Fibroblast of villous mesenchyme (primary cell): ENCODE measurements at regions not wholly inside any gene's neighbourhood (a gene's known extent, or its start where the extent isn't known, plus 50 kb on each side); places are given as distances from the start of the nearest gene placed in this dataset.
"Not testable (repeated sequence)": the region's sequence is repeated elsewhere in the genome, so short reads cannot be mapped to it uniquely, and the experiment has no call there.

ENCODE experiments used
- DNase-seq: peaks from one replicate; pipeline ENCODE4 v3.0.0-alpha.2; 2010; ENCODE audit warnings: low read depth
- H3K4me3 ChIP-seq: 2 replicates; pipeline ENCODE4 v1.5.1; 2011; ENCODE audit warnings: low read depth, mild to moderate bottlenecking, low read length
- CTCF ChIP-seq: IDR thresholded peaks from 2 replicates; pipeline ENCODE4 v1.5.1; 2012; ENCODE audit warnings: low read depth, mild to moderate bottlenecking, low read length; ENCODE audit not compliant: insufficient read depth

DNA sequence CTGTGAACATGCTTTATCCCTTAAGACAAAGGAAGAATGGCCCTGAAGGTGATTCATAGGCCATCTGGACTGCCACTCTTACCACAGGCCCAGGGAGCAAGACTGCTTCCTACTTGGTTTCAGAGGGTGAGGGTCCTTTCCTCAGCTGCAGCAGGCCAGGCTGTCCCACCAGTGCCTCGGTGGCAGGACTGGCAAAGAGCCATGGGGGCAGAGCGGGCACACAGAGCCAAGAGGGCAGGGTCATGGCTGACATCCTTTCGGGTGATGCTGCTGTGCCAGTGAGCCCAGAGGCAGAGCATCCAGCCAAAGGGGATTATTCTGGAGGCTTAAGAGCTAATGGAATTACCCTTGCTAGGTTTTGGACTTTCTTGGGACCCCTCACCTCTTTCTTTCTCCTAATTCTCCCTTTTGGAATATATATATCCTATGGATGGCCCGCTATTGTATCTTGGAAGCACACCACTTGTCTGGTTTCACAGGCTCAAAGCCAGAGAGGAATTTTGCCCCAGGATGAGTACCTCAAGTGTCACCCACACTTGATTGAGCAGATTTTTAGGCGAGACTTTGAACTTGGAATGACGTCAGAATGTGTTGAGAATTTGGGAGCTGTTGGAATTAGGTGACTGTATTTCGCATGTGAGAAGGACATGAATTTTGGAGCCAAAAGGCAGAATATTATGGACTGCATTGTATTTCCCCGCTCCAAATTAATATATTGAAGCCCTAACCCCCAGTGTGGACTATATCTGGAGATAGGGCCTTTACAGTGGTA, 180.6 kb downstream of the BARX1 start:
- no peak overlapping the region for H3K4me3 ChIP-seq
- DNase-seq, result no peak
- no peak for TF ChIP-seq CTCF

GRCh38 chr9:93771276-93771675, 183.9 kb downstream of the BARX1 start:
- TF ChIP-seq CTCF, result no peak

DNA sequence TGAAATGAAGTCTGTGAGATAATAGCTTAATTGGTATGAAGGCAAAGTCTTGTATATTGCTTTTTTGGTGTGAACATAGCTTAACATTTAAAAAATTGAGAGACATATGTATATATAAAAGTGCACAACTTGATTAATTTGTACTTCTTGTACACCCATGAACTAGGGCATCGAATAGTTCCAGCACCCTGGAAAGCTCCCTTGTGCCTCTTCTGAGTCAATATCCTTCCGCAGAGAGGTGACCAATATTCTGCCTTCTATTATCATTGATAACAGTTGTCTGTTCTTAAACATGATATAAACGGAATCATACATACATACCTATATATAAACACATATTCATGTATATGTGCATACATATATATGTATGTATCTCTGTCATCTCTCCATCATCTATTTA, 185.4 kb downstream of the PHF2 start:
- no peak overlapping the region for H3K4me3 ChIP-seq

More at GRCh38 chr9:93771276-93771675, 183.9 kb downstream of the BARX1 start:
- no peak overlapping the region for H3K4me3 ChIP-seq
- DNase-seq, result no peak

DNA sequence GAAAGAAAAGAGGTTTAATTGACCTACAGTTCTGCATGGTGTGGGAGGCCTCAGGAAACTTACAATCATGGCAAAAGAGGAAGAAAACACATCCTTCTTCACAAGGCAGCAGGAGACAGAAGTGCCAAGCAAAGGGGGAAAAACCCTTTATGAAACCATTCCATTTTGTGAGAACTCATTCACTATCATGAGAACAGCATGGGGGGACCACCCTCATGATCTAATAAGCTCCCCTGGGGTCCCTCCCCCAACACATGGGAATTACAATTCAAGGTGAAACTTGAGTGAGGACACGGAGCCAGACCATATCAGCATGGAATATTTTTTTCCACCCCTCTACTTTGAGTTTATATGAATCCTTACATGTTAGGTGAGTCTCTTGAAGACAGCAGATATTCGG, 173.7 kb downstream of the PHF2 start:
- TF ChIP-seq CTCF, result no peak
- DNase-seq, result no peak
- H3K4me3 ChIP-seq, result no peak overlapping the region

More for the DNA sequence above, 185.4 kb downstream of the PHF2 start:
- no peak for DNase-seq
- TF ChIP-seq CTCF, result no peak

- not testable (repeated sequence) for H3K4me3 ChIP-seq, DNase-seq
These were observed 172.4 kb downstream of the PHF2 start for GRCh38 chr9:93748827-93749226.

GRCh38 chr9:93731963-93732362, 155.6 kb downstream of the PHF2 start:
- no peak for DNase-seq
- no peak for TF ChIP-seq CTCF
- no peak overlapping the region for H3K4me3 ChIP-seq

- DNase-seq, result no peak
- TF ChIP-seq CTCF, result no peak
- no peak overlapping the region for H3K4me3 ChIP-seq
These were observed 154.3 kb downstream of the PHF2 start for GRCh38 chr9:93730648-93731047.
